Neural cell (in vitro differentiated cells): ENCODE measurements at regions not wholly inside any gene's neighbourhood (a gene's known extent, or its start where the extent isn't known, plus 50 kb on each side); places are given as distances from the start of the nearest gene placed in this dataset.

ENCODE experiments used
- H2AFZ ChIP-seq: fragments of 200-600, 300-800 bp; sonication (generic), shearing (Covaris generic); 2 replicates; pipeline ENCODE4 v1.6.0; 2014; ENCODE audit warnings: low read depth, mild to moderate bottlenecking, antibody characterized with exemption, low read length, moderate library complexity
- H3F3A ChIP-seq: fragments of 200-600 bp; shearing (Covaris generic); 2 replicates; pipeline ENCODE4 v1.6.1; 2016; ENCODE audit warnings: mild to moderate bottlenecking, moderate library complexity, mixed read lengths, antibody characterized with exemption, low read length; ENCODE audit not compliant: insufficient read depth, poor library complexity, severe bottlenecking
- H3K27ac ChIP-seq: fragments of 200-600, 300-800 bp; sonication (generic), shearing (Covaris generic); 2 replicates; pipeline ENCODE4 v1.5.1; 2014; ENCODE audit warnings: mild to moderate bottlenecking, low read length, moderate library complexity
- H3K27me3 ChIP-seq: fragments of 300-800, 200-600 bp; sonication (generic), shearing (Covaris generic); 2 replicates; pipeline ENCODE4 v1.6.0; 2014; ENCODE audit warnings: mild to moderate bottlenecking, low read depth, low read length, moderate library complexity; ENCODE audit not compliant: insufficient read depth
- H3K36me3 ChIP-seq: fragments of 300-800, 200-600 bp; sonication (generic), shearing (Covaris generic); 2 replicates; pipeline ENCODE4 v1.5.1; 2014; ENCODE audit warnings: mild to moderate bottlenecking, antibody characterized with exemption, low read length, moderate library complexity; ENCODE audit not compliant: insufficient read depth
- H3K4me2 ChIP-seq: fragments of 300-800, 200-600 bp; sonication (generic), shearing (Covaris generic); 2 replicates; pipeline ENCODE4 v1.6.0; 2014; ENCODE audit warnings: mild to moderate bottlenecking, low read length
- H3K4me3 ChIP-seq: fragments of 300-800, 200-600 bp; sonication (generic), shearing (Covaris generic); 2 replicates; pipeline ENCODE4 v1.5.1; 2014; ENCODE audit warnings: mild to moderate bottlenecking, low read length, moderate library complexity
- H3K79me2 ChIP-seq: fragments of 200-600 bp; shearing (Covaris generic); replicated peaks from 2 replicates; pipeline ENCODE4 v1.6.0; 2014; ENCODE audit warnings: mild to moderate bottlenecking, low read length, moderate library complexity; ENCODE audit not compliant: insufficient read depth
- H3K9ac ChIP-seq: fragments of 300-800, 200-600 bp; sonication (generic), shearing (Covaris generic); 2 replicates; pipeline ENCODE4 v1.6.1; 2016; ENCODE audit warnings: mild to moderate bottlenecking, low read length, mixed read lengths
- H3K9me2 ChIP-seq: fragments of 200-600 bp; shearing (Covaris generic); 2 replicates; pipeline ENCODE4 v1.6.1; 2016; ENCODE audit warnings: mild to moderate bottlenecking, low read length, mixed read lengths; ENCODE audit not compliant: insufficient read depth
- H3K9me3 ChIP-seq: fragments of 200-600, 300-800 bp; sonication (generic), shearing (Covaris generic); 2 replicates; pipeline ENCODE4 v1.6.1; 2016; ENCODE audit warnings: mild to moderate bottlenecking, mixed run types, low read length, moderate library complexity, mixed read lengths
- H4K20me1 ChIP-seq: fragments of 200-600 bp; shearing (Covaris generic); 2 replicates; pipeline ENCODE4 v1.6.1; 2016; ENCODE audit warnings: mild to moderate bottlenecking, mixed run types; ENCODE audit not compliant: insufficient read depth
- CTCF ChIP-seq: fragments of 450-650 bp; IDR thresholded peaks from 2 replicates; pipeline ENCODE4 v1.5.1; 2014; ENCODE audit warnings: antibody characterized with exemption, mild to moderate bottlenecking, moderate library complexity; ENCODE audit not compliant: poor library complexity, severe bottlenecking
- EP300 ChIP-seq: fragments of 450-650 bp; conservative IDR thresholded peaks from 2 replicates; pipeline ENCODE4 v1.6.1; 2014; ENCODE audit warnings: antibody characterized with exemption, mild to moderate bottlenecking, moderate library complexity; ENCODE audit not compliant: poor library complexity, severe bottlenecking
- EZH2 ChIP-seq: fragments of 200-600, 300-800 bp; shearing (Covaris generic), sonication (generic); IDR thresholded peaks from 2 replicates; pipeline ENCODE4 v1.6.1; 2014; ENCODE audit warnings: antibody characterized with exemption, low read length, borderline replicate concordance, mild to moderate bottlenecking; ENCODE audit not compliant: insufficient read depth, poor library complexity, severe bottlenecking
- MXI1 ChIP-seq: fragments of 450-650 bp; conservative IDR thresholded peaks from 2 replicates; pipeline ENCODE4 v1.6.1; 2014; ENCODE audit warnings: antibody characterized with exemption, mild to moderate bottlenecking; ENCODE audit not compliant: poor library complexity, severe bottlenecking
- POLR2AphosphoS5 ChIP-seq: IDR thresholded peaks from 2 replicates; pipeline ENCODE4 v1.6.1; 2012
- RAD21 ChIP-seq: fragments of 450-650 bp; conservative IDR thresholded peaks from 2 replicates; pipeline ENCODE4 v1.6.1; 2014; ENCODE audit warnings: antibody characterized with exemption, mild to moderate bottlenecking, moderate library complexity
- REST ChIP-seq: IDR thresholded peaks from 2 replicates; pipeline ENCODE4 v1.6.1; 2012; ENCODE audit warnings: borderline replicate concordance
- SMC3 ChIP-seq: fragments of 450-650 bp; conservative IDR thresholded peaks from 2 replicates; pipeline ENCODE4 v1.6.1; 2014; ENCODE audit warnings: antibody characterized with exemption, mild to moderate bottlenecking, moderate library complexity; ENCODE audit not compliant: poor library complexity
- TAF1 ChIP-seq: IDR thresholded peaks from 2 replicates; pipeline ENCODE4 v1.6.1; 2012; ENCODE audit warnings: low read depth

GRCh38 chr1:212512816-212513559 is 80.3 kb downstream of the NENF start:
- Histone ChIP-seq H3K9me3 (no peaks in the 10 kb centered on the region), H3K36me3 (no peaks in the 10 kb centered on the region), H3K4me3 (no peak overlapping the region), H2AFZ (no peak overlapping the region), H3K79me2 (no peaks in the 10 kb centered on the region), H3K27me3 (peaks cover 5% of the 10 kb centered on the region), H3F3A (no peaks in the 10 kb centered on the region), H4K20me1 (no peaks in the 10 kb centered on the region), H3K27ac (no peak overlapping the region), H3K9ac (no peak overlapping the region), H3K9me2 (no peaks in the 10 kb centered on the region), H3K4me2 (no peak overlapping the region)
- TF ChIP-seq EZH2 (no peak), RAD21 (no peak), REST (no peak), CTCF (no peak), SMC3 (no peak), TAF1 (no peak), EP300 (no peak), MXI1 (no peak), POLR2AphosphoS5 (no peak)

- no peaks in the 10 kb centered on the region for H3K9me3 ChIP-seq
- TF ChIP-seq CTCF (no peak), RAD21 (no peak), MXI1 (no peak)
- no peaks in the 10 kb centered on the region for H3K79me2 ChIP-seq
- H2AFZ ChIP-seq: no peak overlapping the region
- H3K9me2 ChIP-seq: no peaks in the 10 kb centered on the region
- no peaks in the 10 kb centered on the region for H3K36me3 ChIP-seq
- no peak overlapping the region for H3K4me2 ChIP-seq
- no peak overlapping the region for H3K4me3 ChIP-seq
- H3K27ac ChIP-seq: no peak overlapping the region
- H3F3A ChIP-seq: no peaks in the 10 kb centered on the region
- H3K9ac ChIP-seq: no peak overlapping the region
- no peaks in the 10 kb centered on the region for H4K20me1 ChIP-seq
- H3K27me3 ChIP-seq: peaks cover 5% of the 10 kb centered on the region
These were observed 80.9 kb downstream of the NENF start for GRCh38 chr1:212513586-212513985.
